Cerebellar nuclear complex (tissue), 1 donor: ENCODE measurements at regions not wholly inside any gene's neighbourhood (a gene's known extent, or its start where the extent isn't known, plus 50 kb on each side); places are given as distances from the start of the nearest gene placed in this dataset.
"Not testable (repeated sequence)": the region's sequence is repeated elsewhere in the genome, so short reads cannot be mapped to it uniquely, and the experiment has no call there.

Source experiments
- DNase-seq, 2 experiments: peaks; one replicate each; lab custom pipeline; 2025; lab: John Stamatoyannopoulos, UW

GRCh38 chr3:1456781-1457311, 364.0 kb downstream of the CNTN6 start:
- no peak for DNase-seq

GRCh38 chr3:1462371-1462770, 369.5 kb downstream of the CNTN6 start:
- DNase-seq, result no peak

- no peak for DNase-seq
These were observed 370.1 kb downstream of the CNTN6 start for GRCh38 chr3:1462856-1463450.

GRCh38 chr3:1465091-1465490, 372.3 kb downstream of the CNTN6 start:
- not testable (repeated sequence) for DNase-seq

- no peak for DNase-seq
These were observed 375.3 kb downstream of the CNTN6 start for GRCh38 chr3:1468145-1468544.

- no peak for DNase-seq
These were observed 376.4 kb downstream of the CNTN6 start for GRCh38 chr3:1469248-1469647.

GRCh38 chr3:1469687-1470086, 376.9 kb downstream of the CNTN6 start:
- DNase-seq, result no peak

GRCh38 chr3:1477669-1478068, 384.8 kb downstream of the CNTN6 start:
- DNase-seq, result no peak

- no peak for DNase-seq
These were observed 402.6 kb downstream of the CNTN6 start for GRCh38 chr3:1495466-1495865.

- DNase-seq, result no peak
These were observed 406.9 kb downstream of the CNTN6 start for GRCh38 chr3:1499694-1500093.

GRCh38 chr3:1501406-1502115, 408.7 kb downstream of the CNTN6 start:
- DNase-seq, result no peak

- DNase-seq, result no peak
These were observed 413.3 kb downstream of the CNTN6 start for GRCh38 chr3:1506090-1506489.

GRCh38 chr3:1513662-1514061, 420.8 kb downstream of the CNTN6 start:
- DNase-seq, result no peak

- DNase-seq, result peak; percentile 61 to 83
These were observed 423.1 kb downstream of the CNTN6 start for GRCh38 chr3:1515882-1516281.

GRCh38 chr3:1527786-1528185, 435.0 kb downstream of the CNTN6 start:
- DNase-seq, result no peak

GRCh38 chr3:1528621-1529020, 435.8 kb downstream of the CNTN6 start:
- DNase-seq, result no peak

- DNase-seq, result no peak
These were observed 436.9 kb downstream of the CNTN6 start for GRCh38 chr3:1529676-1530075.

GRCh38 chr3:1531981-1532380, 439.2 kb downstream of the CNTN6 start:
- no peak for DNase-seq

- DNase-seq, result no peak
These were observed 440.2 kb downstream of the CNTN6 start for GRCh38 chr3:1532935-1533606.

- DNase-seq, result no peak
These were observed 440.9 kb downstream of the CNTN6 start for GRCh38 chr3:1533763-1534162.

- no peak for DNase-seq
These were observed 441.4 kb downstream of the CNTN6 start for GRCh38 chr3:1534252-1534651.

- DNase-seq, result no peak
These were observed 442.5 kb downstream of the CNTN6 start for GRCh38 chr3:1535361-1535760.

GRCh38 chr3:1540686-1541085, 447.9 kb downstream of the CNTN6 start:
- DNase-seq, result no peak
